ENCODE measurements at regions not wholly inside any gene's neighbourhood (a gene's known extent, or its start where the extent isn't known, plus 50 kb on each side); places are given as distances from the start of the nearest gene placed in this dataset.

DNA sequence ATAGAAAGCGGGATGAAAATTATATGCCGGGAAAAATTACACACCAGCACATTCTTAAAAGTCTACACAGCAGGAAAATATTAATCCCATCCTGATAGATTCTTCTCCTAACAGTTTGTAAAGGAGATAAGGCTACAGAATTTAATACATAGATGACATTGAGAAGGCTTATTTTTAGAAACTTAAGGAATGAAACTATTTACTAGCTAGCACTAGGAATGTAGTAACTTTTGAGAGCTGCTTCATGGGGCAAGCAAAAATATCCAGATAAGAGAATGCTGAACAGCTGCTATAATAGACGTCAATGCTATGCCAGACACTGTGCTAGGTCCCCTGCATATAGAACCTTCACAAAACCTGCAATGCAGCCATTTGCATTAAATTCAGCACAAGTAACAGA, 912.7 kb upstream of the NR2F2 start:
- no peak for DNase-seq

DNA sequence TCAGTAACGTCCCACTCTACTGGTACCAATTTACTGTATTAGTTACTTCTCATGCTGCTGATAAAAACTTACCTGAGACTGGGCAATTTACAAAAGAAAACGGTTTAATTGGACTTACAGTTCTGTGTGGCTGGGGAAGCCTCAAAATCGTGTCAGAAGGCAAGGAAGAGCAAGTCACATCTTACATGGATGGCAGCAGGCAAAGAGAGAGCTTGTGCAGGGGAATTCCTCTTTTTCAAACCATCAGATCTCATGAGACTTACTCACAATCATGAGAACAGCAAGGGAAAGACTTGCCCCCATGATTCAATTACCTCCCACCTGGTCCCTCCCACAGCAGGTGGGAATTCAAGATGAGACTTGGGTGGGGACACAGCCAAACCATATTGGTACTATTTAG, 908.2 kb upstream of the NR2F2 start:
- DNase-seq: no peak

DNA sequence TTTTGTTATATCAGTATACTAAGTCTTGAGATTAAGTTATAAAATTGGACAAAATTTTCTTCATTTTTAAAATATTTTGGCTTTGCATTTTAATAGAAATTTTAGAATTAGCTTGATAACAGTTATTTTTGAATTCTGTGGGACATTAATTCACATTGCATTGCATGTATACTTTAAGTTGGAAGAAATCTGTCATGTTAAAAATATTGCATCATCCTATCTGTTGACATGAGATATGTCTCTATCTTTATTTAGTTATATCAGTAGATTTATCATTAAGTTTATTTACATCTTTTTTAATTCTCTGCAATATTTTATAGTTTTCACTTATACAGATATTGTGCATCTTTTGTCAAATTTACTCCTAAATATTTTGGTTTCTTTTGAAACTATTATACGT, 904.6 kb upstream of the NR2F2 start:
- no peak for DNase-seq

DNA sequence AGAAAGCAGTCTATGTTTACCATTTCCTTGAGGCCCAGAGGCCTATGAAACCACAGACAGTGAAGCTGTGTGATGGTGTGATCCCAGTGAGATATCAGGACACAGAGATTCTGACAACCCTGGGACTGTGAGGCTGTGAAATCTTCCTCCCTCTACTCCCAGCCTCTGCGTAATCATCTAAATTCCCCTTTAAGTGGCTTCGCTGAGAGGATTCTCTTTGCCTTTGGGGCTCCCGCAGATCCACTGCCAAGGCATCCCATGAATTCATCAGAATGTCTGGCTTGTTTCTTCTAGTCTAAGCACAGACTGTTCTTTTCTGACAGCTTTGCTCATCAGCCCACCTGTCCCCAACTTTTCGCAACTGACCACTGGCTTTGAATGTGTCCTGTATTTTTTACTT, 901.2 kb upstream of the NR2F2 start:
- no peak for DNase-seq

DNA sequence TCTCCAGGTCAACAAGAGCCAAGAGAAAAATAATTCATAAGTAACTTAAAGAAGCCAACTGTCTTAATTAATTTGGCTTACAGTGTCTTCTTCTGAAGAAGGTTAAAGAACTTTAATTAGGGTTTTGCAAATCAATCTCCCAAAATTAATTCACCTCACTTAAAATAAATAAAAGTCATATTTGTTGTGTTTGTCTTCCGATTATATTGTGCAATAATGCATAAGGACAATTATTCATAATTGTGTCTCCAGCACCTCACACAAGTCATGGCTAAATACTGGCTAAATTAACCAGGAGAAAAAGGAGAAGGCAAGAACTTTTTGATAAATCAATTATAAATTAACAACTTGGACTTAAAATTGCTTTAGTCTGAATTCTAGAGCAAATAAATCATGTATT, 899.0 kb upstream of the NR2F2 start:
- no peak for DNase-seq

DNA sequence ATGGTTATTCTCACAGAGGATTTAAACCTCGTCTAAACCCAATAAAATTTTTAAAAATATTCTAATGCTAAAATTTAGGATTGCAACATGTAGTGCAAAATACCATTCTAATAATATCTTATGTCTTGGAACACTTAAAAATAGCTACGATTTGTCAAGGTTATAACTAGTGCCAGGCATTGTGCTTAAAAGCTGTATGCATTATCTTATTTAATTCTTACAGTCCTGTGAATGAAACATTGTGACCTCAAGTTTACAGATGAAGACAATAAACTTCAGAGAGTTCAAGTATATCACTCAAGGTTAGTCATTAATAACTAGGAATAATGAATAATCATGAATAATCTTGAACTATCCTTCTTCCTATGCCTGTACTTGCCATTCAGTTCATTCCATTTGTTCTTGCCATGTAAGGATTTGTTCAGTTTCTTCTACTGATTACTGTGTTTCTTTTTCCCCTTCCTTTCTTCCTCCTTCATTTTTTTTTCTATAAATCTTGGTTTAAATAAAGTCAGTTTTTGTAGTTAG, 897.6 kb upstream of the NR2F2 start:
- DNase-seq: no peak

DNA sequence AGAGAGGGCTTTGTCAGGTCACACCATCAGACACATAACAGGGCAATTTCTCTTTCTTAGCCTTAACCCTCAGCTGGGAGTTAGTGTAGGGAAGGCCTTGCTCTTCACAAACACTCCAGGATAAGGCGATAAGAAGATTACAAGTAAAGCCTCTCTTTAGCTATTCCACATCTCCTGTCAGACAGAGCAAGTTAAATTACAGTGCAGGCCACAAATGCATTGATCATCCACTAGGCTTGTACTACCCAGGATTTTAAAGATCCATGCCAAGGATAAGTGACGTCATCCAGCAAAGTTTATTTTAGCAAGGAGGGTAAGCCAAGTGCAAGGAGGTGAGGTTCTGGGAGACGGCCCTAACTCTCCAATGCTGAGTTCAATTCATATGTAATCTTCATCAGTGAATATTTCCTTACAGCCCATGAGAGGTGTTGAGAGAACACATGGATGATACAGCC, 890.6 kb upstream of the NR2F2 start:
- DNase-seq: no peak

DNA sequence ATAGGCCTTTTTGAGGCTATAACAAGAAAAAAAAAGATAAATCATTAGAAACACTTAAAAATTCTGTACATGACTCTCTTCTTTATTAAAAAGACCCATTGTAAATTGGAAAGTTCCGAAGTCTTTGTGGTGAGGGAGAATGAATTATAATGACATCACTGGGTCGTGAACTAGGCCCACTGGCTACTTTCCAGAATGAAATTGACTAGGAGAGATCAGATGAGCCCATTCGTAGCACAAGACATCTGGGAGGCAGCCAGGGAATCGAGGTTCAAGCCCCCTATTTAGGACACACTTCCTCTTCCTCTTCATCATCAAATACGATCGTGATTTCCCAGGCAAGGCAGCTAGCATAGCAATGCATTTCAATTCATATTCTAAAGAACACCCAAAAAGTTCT, 889.8 kb upstream of the NR2F2 start:
- no peak for DNase-seq

DNA sequence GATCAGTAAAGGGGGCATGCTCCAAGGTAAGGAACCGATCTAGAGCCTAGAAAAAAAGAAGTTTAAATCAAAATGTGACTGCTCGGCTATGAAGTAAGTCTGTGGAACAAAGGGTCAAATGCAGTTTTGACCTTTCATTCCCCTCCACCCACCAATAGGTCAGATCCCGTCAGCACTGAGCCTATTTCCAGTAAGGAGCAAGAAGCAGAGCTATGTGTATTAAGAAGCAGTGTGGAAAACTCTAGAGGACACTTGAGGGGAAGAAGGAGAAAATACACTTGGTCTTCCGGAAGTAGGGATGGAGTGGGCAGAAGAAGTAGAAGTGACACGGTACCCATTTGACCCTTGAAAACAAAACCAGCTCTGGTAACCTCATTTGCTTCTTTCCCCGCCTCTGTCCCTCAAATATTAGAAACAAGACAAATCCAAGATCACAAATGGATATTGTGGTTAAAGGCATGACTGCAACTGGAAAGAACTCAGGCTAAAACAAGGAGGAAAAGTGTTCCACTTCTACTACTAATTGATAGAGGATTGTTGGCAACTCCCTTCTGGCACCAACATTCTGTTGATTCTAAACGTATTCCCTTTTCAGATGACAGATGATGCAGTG, 888.3 kb upstream of the NR2F2 start:
- DNase-seq: no peak

DNA sequence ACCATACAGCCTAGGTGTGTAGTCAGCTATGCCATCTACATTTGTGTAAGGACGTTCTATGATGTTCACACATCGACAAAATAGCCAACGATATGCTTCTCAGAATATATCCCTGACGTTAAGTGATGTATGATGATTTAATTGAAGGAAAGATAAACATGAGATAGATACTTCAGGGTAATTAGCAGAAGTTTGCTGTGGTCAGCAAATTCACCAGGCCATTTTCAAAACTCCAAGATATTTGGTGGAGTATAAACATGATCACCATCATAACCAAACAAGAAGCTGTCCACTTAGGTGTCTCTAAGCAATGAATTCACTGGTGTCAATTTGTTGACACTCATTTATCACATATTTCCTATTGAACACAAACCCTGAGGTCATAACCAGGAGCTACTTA, 885.6 kb upstream of the NR2F2 start:
- no peak for DNase-seq

DNA sequence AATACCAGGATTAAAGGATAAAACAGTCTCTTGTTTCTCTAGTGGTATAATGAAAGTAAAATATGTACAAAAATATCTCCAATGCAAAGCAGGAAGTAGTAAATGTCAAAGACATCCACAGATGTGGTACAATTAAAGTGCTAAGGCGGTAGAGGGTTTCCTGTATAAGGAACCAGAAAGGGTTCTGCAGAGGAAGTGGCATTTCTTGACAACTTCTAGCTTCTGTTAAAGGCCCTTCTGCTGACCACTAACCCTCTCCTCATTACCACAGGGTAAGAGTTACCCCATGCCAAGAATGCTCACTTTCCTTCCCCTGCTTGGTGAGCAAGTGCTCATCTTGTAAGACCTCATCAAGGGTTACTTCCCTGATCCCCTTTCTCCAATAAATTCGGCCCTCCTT, 883.6 kb upstream of the NR2F2 start:
- DNase-seq: peak; percentile 37

DNA sequence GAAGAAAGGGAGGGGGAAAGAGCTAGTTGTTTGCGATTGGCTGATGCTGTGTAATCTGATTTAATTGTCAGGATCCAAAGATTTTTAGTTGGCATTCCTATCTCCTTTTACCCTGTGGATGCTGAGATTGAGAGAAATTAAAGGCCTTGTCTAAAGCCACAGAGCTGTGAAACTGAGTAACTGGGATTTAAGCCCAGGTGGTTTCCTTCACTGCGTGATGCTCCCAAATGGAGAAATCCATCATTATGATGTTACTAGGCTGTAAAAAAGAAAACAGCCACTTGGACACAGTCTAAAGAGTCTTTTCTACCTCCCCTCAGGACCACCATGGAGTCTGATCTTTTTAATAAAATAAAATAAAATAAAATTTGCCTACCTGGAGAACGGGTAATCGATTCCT, 883.0 kb upstream of the NR2F2 start:
- DNase-seq: no peak

DNA sequence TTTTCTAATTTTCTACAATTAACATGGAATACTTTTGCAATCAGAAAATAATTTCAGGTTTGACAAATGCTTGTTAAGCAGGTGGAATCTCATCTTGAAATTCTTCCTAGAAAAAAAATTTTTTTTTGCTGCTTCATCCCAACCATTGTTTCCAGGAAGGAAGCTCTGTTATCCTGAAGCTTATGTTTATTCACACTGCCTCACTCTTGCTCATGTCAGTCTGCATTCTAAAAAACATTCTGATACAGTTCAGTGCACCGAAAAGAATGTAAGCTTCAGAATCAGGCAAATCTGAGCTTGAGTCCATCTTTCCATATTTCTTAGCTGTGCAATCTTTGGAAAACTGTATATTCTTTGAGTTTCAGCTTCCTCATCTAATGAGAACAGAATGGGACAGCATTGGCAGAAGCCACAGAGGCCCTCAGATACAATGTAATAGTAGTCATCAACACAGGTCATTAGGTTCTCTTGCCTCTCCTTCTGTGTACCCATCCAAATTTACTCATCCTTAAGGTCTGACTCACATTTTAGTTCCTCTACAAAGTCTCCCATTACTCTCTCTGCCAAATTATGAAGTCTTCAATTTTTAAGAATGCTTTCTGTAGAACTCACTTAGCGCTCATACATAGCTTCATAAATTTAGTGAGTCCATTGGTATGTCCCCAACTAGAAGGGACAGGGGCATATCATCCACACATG, 881.8 kb upstream of the NR2F2 start:
- DNase-seq: no peak

DNA sequence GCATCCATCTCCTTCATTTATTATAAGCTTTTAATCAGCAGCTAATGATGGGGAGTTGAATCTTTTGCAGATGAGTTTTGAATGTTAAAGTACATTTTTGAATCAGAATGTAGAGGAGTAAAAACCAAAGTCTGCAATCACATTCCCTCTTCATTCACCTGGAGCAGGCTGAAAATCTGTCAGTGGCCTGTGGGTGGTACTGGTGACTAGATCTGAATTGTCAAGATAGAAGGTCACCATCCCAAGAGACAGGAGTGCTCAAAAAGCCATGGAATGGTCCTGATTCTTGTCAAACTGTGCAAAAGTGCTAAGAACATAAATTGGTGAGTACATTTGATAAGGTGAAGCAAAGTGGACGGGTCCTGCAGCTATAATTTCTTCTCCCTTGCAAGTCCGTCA, 881.3 kb upstream of the NR2F2 start:
- no peak for DNase-seq

DNA sequence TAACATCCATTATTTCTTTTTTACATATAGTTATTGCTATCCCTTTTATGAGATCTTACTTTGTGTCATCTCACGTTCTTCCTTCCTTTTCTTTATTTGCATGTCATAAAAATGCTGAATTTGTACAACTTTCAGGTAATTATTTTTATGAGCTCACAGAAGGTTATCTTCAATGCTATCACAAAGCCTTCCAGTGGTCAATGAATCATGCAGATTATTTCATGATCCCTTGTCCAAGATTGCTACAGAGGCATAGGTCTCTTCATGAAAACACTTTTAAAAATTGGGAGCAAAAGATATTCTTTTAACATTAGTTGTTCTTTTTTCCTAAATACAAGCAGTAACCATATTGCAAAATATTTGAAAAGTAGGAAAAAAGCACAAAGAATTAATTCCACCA, 880.1 kb upstream of the NR2F2 start:
- DNase-seq: no peak

DNA sequence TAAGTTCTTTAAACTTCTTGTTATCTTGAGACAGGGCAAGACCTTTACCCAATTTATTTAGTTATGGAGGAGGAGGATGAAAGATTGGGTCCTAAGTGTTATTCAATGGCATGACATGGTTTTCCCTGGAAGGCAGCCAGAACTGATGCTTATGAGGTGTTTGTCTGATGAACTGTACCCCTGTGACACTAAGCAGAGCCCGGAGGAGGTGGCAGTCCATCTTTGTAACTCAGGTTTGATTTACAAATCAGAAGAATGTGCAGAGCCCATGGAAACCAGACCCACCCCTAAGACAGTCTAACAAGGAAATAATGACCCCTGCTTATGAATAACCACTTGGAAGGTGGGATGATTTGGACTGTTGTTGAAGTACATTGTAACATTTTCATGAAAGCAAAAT, 878.6 kb upstream of the NR2F2 start:
- no peak for DNase-seq

DNA sequence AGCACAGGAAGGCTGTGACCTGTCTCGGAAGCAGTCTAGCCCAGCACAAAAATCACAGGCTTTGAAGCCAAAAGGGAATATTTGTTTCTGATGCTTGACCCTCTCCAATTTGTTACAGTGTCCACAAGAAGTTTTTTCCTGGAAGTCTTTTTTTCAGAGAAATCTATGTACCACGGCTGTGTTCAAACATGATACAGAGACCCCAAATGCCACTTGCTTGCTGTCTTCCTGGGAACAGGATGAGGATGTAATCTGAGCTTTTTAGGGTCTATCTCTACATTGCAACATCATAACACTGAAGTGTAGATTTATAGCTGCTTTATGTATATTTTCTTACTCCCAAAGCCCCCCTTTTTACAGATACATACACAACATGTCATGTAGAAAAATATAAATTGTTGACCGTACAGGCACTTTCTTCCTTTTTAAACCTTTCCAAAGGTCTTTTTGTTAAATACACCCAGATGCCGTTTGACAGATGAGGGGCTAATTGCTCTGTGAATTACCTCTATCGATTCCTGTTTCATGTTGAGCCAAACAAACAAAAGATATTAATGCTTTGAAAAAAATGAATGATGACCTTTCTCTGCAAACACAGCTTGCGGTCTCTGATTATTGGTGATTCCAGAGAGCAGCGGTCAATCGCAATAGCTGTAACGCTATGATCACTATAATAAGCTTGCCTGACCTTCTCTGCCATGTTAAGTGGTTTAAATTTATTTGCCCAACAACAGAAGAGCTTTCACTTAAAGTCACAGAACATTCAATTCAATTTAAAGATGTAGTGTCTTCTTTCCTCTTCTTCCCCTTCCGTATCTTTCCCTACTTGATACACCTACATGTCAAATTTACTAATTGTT, 875.9 kb upstream of the NR2F2 start:
- DNase-seq: no peak

DNA sequence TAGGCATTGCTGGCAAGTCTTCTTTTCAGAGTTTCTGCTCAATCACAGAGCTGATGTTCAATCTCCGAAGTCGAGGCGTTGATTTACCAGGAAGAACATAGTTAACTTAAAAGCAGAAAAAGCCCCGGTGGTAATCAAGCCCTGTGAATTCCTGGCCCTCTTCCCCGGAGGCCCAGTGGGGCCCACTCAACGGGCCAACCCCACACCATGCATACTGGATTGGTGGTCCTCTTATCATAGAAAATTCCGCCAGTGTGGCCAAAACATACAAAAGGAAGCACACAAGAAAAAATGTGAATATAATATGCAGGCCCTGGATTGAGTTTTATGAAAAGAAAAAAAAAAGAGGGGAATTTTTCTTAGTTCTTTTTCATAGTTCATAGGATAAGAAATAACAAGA, 873.0 kb upstream of the NR2F2 start:
- no peak for DNase-seq

DNA sequence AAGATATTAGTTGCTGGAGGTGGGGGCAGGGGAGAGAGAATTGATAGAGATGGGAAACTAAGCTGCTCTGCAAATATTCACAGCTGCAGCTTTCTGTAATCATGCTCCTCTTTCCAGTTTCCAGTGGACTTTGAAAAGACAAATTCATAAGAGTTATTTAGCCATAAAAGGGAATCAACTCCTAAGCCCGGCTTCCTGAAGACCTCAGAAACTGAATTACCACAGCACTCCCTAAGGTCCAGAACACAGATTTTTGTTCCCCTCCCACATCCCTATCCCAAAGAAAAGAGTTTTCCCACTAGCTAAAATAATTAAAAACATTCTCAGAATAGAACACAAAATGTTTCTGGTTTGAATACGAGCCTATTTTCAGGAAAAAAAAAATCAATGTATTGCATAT, 871.8 kb upstream of the NR2F2 start:
- DNase-seq: no peak

DNA sequence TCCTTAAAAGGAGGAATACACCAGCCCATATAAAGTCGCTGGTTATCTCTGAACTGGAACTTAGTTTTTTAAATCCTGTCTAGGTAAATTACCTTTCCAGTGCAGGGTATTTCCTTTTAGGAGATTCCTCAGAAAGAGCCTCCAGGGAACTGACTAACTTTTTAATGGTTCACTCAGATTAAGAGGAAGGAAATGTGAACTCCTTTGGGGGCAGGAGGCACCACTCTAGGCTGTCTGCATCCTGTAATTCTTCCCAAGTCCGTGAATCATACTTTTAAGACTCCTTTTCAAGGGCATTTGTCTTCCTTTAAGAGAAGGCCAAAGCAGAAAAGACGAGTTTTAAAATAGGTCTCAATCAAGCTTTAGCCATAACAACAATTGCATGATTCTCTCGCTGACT, 871.2 kb upstream of the NR2F2 start:
- no peak for DNase-seq

DNA sequence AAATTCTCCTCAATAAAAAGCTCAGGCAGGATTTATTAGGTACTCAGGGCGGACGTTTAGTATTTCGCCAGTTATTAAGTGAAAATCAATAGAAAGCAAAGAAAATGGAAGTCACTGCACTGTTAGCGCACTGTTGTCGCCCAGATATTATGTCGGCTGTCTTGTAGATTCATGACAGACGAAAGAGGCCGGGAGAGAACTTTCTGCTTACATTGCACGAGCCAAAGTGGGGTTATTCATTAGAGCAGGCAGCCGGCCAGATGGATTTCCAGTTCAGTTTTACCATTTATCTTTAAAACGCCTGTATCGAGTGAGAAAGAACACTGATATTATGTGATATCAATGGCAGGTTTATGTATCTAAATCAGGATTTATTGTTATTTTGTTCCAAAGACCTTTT, 866.0 kb upstream of the NR2F2 start:
- no peak for DNase-seq

DNA sequence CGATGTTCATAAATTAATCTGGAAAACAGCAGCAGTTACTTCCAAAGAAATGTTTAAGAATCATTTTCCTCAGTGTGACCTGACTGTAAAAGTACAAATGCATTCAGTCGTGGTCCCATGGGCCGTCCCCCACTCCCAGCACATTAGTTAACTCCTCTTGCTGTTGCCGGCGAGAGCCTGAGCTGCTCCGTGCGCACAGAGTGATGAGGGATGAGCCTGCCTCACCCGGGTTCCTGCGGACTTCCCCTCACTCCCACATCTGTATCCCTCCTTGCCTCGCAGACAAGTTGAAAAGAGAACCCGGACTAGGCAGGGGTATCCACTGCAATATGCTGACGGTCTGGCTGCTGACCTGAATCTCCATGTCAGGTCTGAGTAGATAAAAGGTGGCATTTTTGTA, 861.7 kb upstream of the NR2F2 start:
- DNase-seq: no peak

DNA sequence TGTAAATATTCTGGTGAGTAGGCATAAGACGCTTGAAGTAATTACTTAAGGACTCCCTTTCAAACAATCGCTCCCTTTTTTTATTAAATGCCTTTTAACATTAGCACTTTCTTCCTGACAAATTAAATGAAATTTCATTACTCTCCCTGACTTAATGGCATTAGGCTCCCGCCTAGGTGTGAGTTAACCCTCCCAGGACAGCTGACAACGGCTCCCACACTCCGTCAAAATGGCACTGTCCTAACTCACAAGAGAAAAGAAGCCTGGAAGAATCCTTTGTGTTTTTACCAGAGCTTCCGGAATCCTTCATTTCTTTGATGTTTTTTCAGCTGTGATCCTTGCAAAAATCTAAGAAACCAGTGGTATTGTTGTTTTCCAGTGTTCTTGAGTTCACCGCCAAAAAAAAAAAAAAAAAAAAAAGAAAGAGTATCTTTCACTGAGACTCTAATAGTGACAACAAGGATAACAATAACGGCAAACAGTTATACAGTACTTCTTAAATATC, 861.0 kb upstream of the NR2F2 start:
- no peak for DNase-seq

DNA sequence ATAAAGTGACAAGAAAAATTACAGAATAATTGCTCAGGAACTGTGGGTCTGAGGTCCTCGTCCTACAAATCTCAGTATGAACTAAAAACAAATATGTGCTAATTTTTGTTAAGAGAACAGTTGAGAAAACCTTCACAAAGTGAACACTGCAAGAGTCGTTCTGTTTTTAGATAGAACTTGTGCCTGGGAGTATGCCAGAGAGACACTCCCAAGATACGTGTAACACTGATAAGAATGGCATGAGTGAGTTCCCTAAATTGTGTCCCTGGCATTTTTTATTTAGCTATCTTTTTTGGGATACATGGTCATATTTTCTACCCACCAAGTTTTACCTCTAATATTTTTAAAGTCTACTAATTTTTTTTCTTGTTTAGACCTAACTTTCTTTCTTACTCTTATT, 860.0 kb upstream of the NR2F2 start:
- peak; percentile 44 for DNase-seq

Measured in OCI-M1 (cell line).